Fibroblast of skin of left quadriceps (primary cell): ENCODE measurements at regions not wholly inside any gene's neighbourhood (a gene's known extent, or its start where the extent isn't known, plus 50 kb on each side); places are given as distances from the start of the nearest gene placed in this dataset.
A peak's percentile ranks its signal among the peaks of the same experiment; 100 is the strongest.

ENCODE experiments used
- DNase-seq, 2 experiments: peaks; one replicate each; pipeline ENCODE4 v3.0.0-alpha.2; 2013; ENCODE audit warnings: low read depth in 2 of 2

GRCh38 chr12:24226745-24227350 is 277.4 kb upstream of the SOX5 start:
- peak in 1 of 2 experiments; percentile 3 for DNase-seq

GRCh38 chr12:24224401-24224800 is 274.9 kb upstream of the SOX5 start:
- no peak for DNase-seq

GRCh38 chr12:24223926-24224325 is 274.5 kb upstream of the SOX5 start:
- DNase-seq = no peak

- DNase-seq = no peak
Observed at GRCh38 chr12:24222968-24223367, 273.5 kb upstream of the SOX5 start.

- no peak for DNase-seq
Observed at GRCh38 chr12:24212496-24212895, 263.0 kb upstream of the SOX5 start.

- no peak for DNase-seq
Observed at GRCh38 chr12:24206621-24207020, 257.2 kb upstream of the SOX5 start.

- DNase-seq = no peak
Observed at GRCh38 chr12:24201258-24201970, 251.9 kb upstream of the SOX5 start.

- DNase-seq = no peak
Observed at GRCh38 chr12:24200010-24200409, 250.5 kb upstream of the SOX5 start.

- peak; percentile 8 to 9 for DNase-seq
Observed at GRCh38 chr12:24198936-24199671, 249.6 kb upstream of the SOX5 start.

GRCh38 chr12:24198070-24198469 is 248.6 kb upstream of the SOX5 start:
- DNase-seq = peak; percentile 15 to 18

GRCh38 chr12:24197532-24197931 is 248.1 kb upstream of the SOX5 start:
- DNase-seq = no peak

- DNase-seq = no peak
Observed at GRCh38 chr12:24195063-24195462, 245.6 kb upstream of the SOX5 start.

- DNase-seq = no peak
Observed at GRCh38 chr12:24191117-24191516, 241.6 kb upstream of the SOX5 start.

GRCh38 chr12:24185782-24186181 is 236.3 kb upstream of the SOX5 start:
- no peak for DNase-seq

- DNase-seq = no peak
Observed at GRCh38 chr12:24177889-24178288, 228.4 kb upstream of the SOX5 start.

GRCh38 chr12:24175929-24176328 is 226.5 kb upstream of the SOX5 start:
- no peak for DNase-seq

GRCh38 chr12:24175284-24175683 is 225.8 kb upstream of the SOX5 start:
- no peak for DNase-seq

GRCh38 chr12:24173067-24173466 is 223.6 kb upstream of the SOX5 start:
- no peak for DNase-seq

- no peak for DNase-seq
Observed at GRCh38 chr12:24172773-24173066, 223.2 kb upstream of the SOX5 start.

- DNase-seq = no peak
Observed at GRCh38 chr12:24172031-24172772, 222.7 kb upstream of the SOX5 start.

GRCh38 chr12:24155042-24155441 is 205.6 kb upstream of the SOX5 start:
- no peak for DNase-seq

- no peak for DNase-seq
Observed at GRCh38 chr12:24153079-24153478, 203.6 kb upstream of the SOX5 start.
